Osteoblast (primary cell): ENCODE measurements at regions not wholly inside any gene's neighbourhood (a gene's known extent, or its start where the extent isn't known, plus 50 kb on each side); places are given as distances from the start of the nearest gene placed in this dataset.

Experiments used
- DNase-seq: peaks from one replicate; pipeline ENCODE4 v3.0.0; 2011; ENCODE audit warnings: low spot score, mixed read lengths; ENCODE audit not compliant: insufficient read length; ENCODE audit errors: missing footprints
- H2AFZ ChIP-seq: 2 replicates; pipeline ENCODE4 v1.6.0; 2011; ENCODE audit warnings: mild to moderate bottlenecking, low read length
- H3K27ac ChIP-seq: 2 replicates; pipeline ENCODE4 v1.5.1; 2011; ENCODE audit warnings: mild to moderate bottlenecking, low read depth, low read length, moderate library complexity
- H3K27me3 ChIP-seq: 2 replicates; pipeline ENCODE4 v1.6.0; 2012; ENCODE audit warnings: mild to moderate bottlenecking, control low read depth, inconsistent platforms, low read length, moderate library complexity; ENCODE audit not compliant: insufficient read depth
- H3K36me3 ChIP-seq: 2 replicates; pipeline ENCODE4 v1.5.1; 2011; ENCODE audit warnings: mild to moderate bottlenecking, low read length, control low read depth, moderate library complexity; ENCODE audit not compliant: insufficient read depth
- H3K4me1 ChIP-seq: 2 replicates; pipeline ENCODE4 v1.5.1; 2011; ENCODE audit warnings: mild to moderate bottlenecking, low read length, control low read depth, moderate library complexity; ENCODE audit not compliant: insufficient read depth
- H3K4me2 ChIP-seq: 2 replicates; pipeline ENCODE4 v1.6.0; 2011; ENCODE audit warnings: mild to moderate bottlenecking, low read length; ENCODE audit not compliant: insufficient read depth
- H3K4me3 ChIP-seq: fragments of 200-600 bp; sonication (generic); 3 replicates; pipeline ENCODE4 v1.5.1; 2012; ENCODE audit warnings: mild to moderate bottlenecking, low read length, inconsistent platforms; ENCODE audit not compliant: insufficient read depth
- H3K79me2 ChIP-seq: 2 replicates; pipeline ENCODE4 v1.6.0; 2012; ENCODE audit warnings: mild to moderate bottlenecking, low read length, control low read depth, inconsistent platforms; ENCODE audit not compliant: insufficient read depth
- H3K9me3 ChIP-seq: 2 replicates; pipeline ENCODE4 v1.5.1; 2011; ENCODE audit warnings: low read depth, low read length, control low read depth
- H4K20me1 ChIP-seq: 2 replicates; pipeline ENCODE4 v1.6.0; 2012; ENCODE audit warnings: mild to moderate bottlenecking, low read length, control low read depth; ENCODE audit not compliant: insufficient read depth
- TF ChIP-seq, protein P1 (sequence below): IDR thresholded peaks from 2 replicates; pipeline ENCODE4 v1.5.1; 2011; ENCODE audit warnings: mild to moderate bottlenecking, low read depth, low read length, moderate library complexity; ENCODE audit errors: extremely low read depth

- no peaks in the 10 kb centered on the region for H3K27me3 ChIP-seq
- TF ChIP-seq, protein P1, sequence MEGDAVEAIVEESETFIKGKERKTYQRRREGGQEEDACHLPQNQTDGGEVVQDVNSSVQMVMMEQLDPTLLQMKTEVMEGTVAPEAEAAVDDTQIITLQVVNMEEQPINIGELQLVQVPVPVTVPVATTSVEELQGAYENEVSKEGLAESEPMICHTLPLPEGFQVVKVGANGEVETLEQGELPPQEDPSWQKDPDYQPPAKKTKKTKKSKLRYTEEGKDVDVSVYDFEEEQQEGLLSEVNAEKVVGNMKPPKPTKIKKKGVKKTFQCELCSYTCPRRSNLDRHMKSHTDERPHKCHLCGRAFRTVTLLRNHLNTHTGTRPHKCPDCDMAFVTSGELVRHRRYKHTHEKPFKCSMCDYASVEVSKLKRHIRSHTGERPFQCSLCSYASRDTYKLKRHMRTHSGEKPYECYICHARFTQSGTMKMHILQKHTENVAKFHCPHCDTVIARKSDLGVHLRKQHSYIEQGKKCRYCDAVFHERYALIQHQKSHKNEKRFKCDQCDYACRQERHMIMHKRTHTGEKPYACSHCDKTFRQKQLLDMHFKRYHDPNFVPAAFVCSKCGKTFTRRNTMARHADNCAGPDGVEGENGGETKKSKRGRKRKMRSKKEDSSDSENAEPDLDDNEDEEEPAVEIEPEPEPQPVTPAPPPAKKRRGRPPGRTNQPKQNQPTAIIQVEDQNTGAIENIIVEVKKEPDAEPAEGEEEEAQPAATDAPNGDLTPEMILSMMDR, result no peak
- peak overlapping the region; percentile 18 for H2AFZ ChIP-seq
- H3K4me3 ChIP-seq, result no peak overlapping the region
- H3K27ac ChIP-seq, result no peak overlapping the region
- no peaks in the 10 kb centered on the region for H3K36me3 ChIP-seq
- H3K79me2 ChIP-seq, result no peaks in the 10 kb centered on the region
- DNase-seq, result no peak
- no peak overlapping the region for H3K4me2 ChIP-seq
- H3K4me1 ChIP-seq, result peaks cover 14% of the 10 kb centered on the region
- no peaks in the 10 kb centered on the region for H3K9me3 ChIP-seq
- no peaks in the 10 kb centered on the region for H4K20me1 ChIP-seq
Observed at GRCh38 chr2:67844024-67844540, 218.7 kb downstream of the C1D start.

DNA sequence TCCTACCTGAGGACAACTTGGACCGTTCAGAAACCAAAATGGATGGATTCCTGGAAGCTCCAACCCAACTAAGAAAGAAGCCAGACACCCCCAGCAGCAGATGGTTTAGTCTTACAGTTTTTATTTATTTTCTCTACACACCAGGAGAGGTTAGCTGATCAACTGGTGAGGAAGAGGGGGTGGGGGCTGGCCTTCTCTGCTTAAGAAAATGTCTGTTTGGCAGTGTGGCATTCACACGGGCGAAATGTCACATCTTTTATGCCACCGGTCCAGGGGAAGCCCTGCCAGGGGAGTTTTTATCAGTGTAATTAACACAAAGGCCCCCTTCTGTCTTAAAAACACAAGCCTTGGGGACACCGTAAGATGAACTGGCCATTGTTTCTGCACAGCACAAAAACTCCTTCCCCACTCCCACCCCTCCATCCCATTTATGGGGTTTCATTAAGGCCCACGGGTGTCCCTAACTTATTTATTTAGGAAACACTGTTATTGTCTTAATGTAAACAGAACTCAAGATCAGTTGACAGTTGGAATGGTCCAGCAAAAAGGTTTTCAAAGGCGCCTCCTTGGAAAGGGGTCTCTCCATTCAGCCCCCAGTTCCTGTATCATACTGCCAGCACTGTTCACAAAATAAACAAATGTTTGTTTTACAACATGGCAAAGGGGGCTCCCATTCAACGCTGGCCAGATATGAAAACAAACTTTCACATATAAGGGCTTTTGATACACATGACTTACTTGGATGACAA lies 217.0 kb downstream of the C1D start:
- Histone ChIP-seq H3K4me3 (peak overlapping the region; percentile 64), H3K36me3 (no peaks in the 10 kb centered on the region), H2AFZ (peak overlapping the region; percentile 88), H3K4me2 (peak overlapping the region; percentile 84), H4K20me1 (no peaks in the 10 kb centered on the region), H3K4me1 (peaks cover 6% of the 10 kb centered on the region), H3K9me3 (no peaks in the 10 kb centered on the region), H3K27ac (no peak overlapping the region), H3K27me3 (no peaks in the 10 kb centered on the region), H3K79me2 (no peaks in the 10 kb centered on the region)
- TF ChIP-seq, protein P1, result no peak
- no peak for DNase-seq

- TF ChIP-seq, protein P1, result peak; percentile 89
- Histone ChIP-seq H4K20me1 (no peaks in the 10 kb centered on the region), H3K27ac (no peak overlapping the region), H3K4me2 (peak overlapping the region; percentile 84), H3K9me3 (no peaks in the 10 kb centered on the region), H2AFZ (peak overlapping the region; percentile 88), H3K4me1 (peaks cover 6% of the 10 kb centered on the region), H3K27me3 (no peaks in the 10 kb centered on the region), H3K79me2 (no peaks in the 10 kb centered on the region), H3K36me3 (no peaks in the 10 kb centered on the region), H3K4me3 (peak overlapping the region; percentile 64)
- peak; percentile 81 for DNase-seq
Observed at GRCh38 chr2:67846370-67847070, 216.3 kb downstream of the C1D start.

- H3K79me2 ChIP-seq, result no peaks in the 10 kb centered on the region
- H3K9me3 ChIP-seq, result no peaks in the 10 kb centered on the region
- H3K4me3 ChIP-seq, result no peak overlapping the region
- no peaks in the 10 kb centered on the region for H3K27me3 ChIP-seq
- no peaks in the 10 kb centered on the region for H3K36me3 ChIP-seq
- H3K4me2 ChIP-seq, result no peak overlapping the region
- no peak overlapping the region for H3K27ac ChIP-seq
- no peaks in the 10 kb centered on the region for H4K20me1 ChIP-seq
- peaks cover 6% of the 10 kb centered on the region for H3K4me1 ChIP-seq
- no peak for DNase-seq
- H2AFZ ChIP-seq, result peak overlapping the region; percentile 65
- TF ChIP-seq, protein P1, result no peak
Observed at GRCh38 chr2:67848551-67849285, 214.1 kb downstream of the C1D start.
